K562 (cell line): ENCODE measurements at regions not wholly inside any gene's neighbourhood (a gene's known extent, or its start where the extent isn't known, plus 50 kb on each side); places are given as distances from the start of the nearest gene placed in this dataset.

Experiments used
- CTCF ChIP-seq, 3 experiments: IDR thresholded peaks in 2 of 3; conservative IDR thresholded peaks in 1 of 3; 2 replicates each; pipeline ENCODE4 v1.5.1; 2011 to 2012; ENCODE audit warnings: low read length in 3 of 3, mild to moderate bottlenecking in 3 of 3, control low read depth in 2 of 3, improper control_type of control experiment in 1 of 3, inconsistent platforms in 1 of 3, low read depth in 1 of 3, mixed read lengths in 1 of 3, moderate library complexity in 1 of 3; ENCODE audit not compliant: insufficient read depth in 2 of 3
- EP400 ChIP-seq: fragments of 450-650 bp; IDR thresholded peaks from 2 replicates; pipeline ENCODE4 v1.6.1; 2017; ENCODE audit warnings: antibody characterized with exemption, mild to moderate bottlenecking, moderate library complexity
- GTF2E2 ChIP-seq: fragments of 200-800 bp; sonication (Bioruptor generic); IDR thresholded peaks from 2 replicates; pipeline ENCODE4 v1.6.1; 2016; ENCODE audit warnings: missing genetic modification characterization, missing compliant biosample characterization
- HBP1 ChIP-seq: fragments of 450-650 bp; formaldehyde crosslinking; IDR thresholded peaks from 2 replicates; pipeline ENCODE4 v1.4.0; 2022; ENCODE audit warnings: missing genetic modification characterization
- HDAC3 ChIP-seq: fragments of 450-650 bp; IDR thresholded peaks from 2 replicates; pipeline ENCODE4 v1.6.1; 2018; ENCODE audit warnings: borderline replicate concordance, mild to moderate bottlenecking, moderate library complexity; ENCODE audit not compliant: partially characterized antibody
- KLF1 ChIP-seq: fragments of 450-650 bp; IDR thresholded peaks from 2 replicates; pipeline ENCODE4 v1.6.1; 2016; ENCODE audit warnings: missing genetic modification characterization, missing compliant biosample characterization
- POLR2AphosphoS5 ChIP-seq: IDR thresholded peaks from 2 replicates; pipeline ENCODE4 v1.6.1; 2011; ENCODE audit warnings: mild to moderate bottlenecking, low read depth, low read length, moderate library complexity; ENCODE audit not compliant: control insufficient read depth, insufficient read depth
- POLR2G ChIP-seq: fragments of 200-400 bp; formaldehyde crosslinking; IDR thresholded peaks from 2 replicates; pipeline ENCODE4 v1.6.1; 2017; ENCODE audit warnings: low read depth, mild to moderate bottlenecking, antibody characterized with exemption, low read length, moderate library complexity
- TFAM ChIP-seq: fragments of 250-450 bp; sonication (Bioruptor Pico); conservative IDR thresholded peaks from 2 replicates; pipeline ENCODE4 v1.5.0; 2021; ENCODE audit warnings: mild to moderate bottlenecking, moderate library complexity
- TRIM25 ChIP-seq: fragments of 450-650 bp; IDR thresholded peaks from 2 replicates; pipeline ENCODE4 v1.7.0; 2016; ENCODE audit warnings: borderline replicate concordance
- TSHZ1 ChIP-seq: fragments of 250-450 bp; sonication (Bioruptor Pico); IDR thresholded peaks from 2 replicates; pipeline ENCODE4 v1.4.0; 2020; ENCODE audit warnings: mild to moderate bottlenecking, moderate library complexity
- YY1 ChIP-seq, 3 experiments: IDR thresholded peaks; 2 replicates each; pipeline ENCODE4 v1.6.1; 2011; ENCODE audit warnings: low read length in 2 of 3, mild to moderate bottlenecking in 2 of 3, moderate library complexity in 2 of 3, borderline replicate concordance in 1 of 3, control low read depth in 1 of 3, low read depth in 1 of 3; ENCODE audit not compliant: insufficient read depth in 3 of 3, insufficient replicate concordance in 2 of 3, control insufficient read depth in 1 of 3, insufficient read length in 1 of 3; ENCODE audit errors: extremely low read depth in 1 of 3
- ZNF212 ChIP-seq: fragments of 450-650 bp; formaldehyde crosslinking; IDR thresholded peaks from 2 replicates; pipeline ENCODE4 v1.4.0; 2020; ENCODE audit warnings: mild to moderate bottlenecking
- ZNF449 ChIP-seq: fragments of 250-450 bp; sonication (Bioruptor Pico); IDR thresholded peaks from 2 replicates; pipeline ENCODE4 v1.8.0; 2022; ENCODE audit warnings: moderate library complexity, mild to moderate bottlenecking, inconsistent platforms

- TF ChIP-seq CTCF (IDR thresholded peaks at IDR 0.05 in 2 of 3, conservative IDR thresholded peaks at IDR 0.05 in 1 of 3; ENCODE audit: insufficient read depth in 2 of 3, low read depth in 1 of 3, low read length in 3 of 3) (0 out of 6 replicates have a peak, but pooled peaks of 1 of the 3 experiments have one; percentile 5), ZNF212 (CRISPR knock-in tag) (no peak), ZNF449 (CRISPR knock-in tag) (no peak), POLR2AphosphoS5 (no peak; the same call in 1 of the 2 replicates), GTF2E2 (tag) (0 out of 2 replicates have a peak, but pooled peaks have one; percentile 34), POLR2G (no peak), TSHZ1 (CRISPR knock-in tag) (0 out of 2 replicates have a peak, but pooled peaks have one; percentile 29), EP400 (peak; percentile 78), TFAM (CRISPR knock-in tag) (no peak), YY1 (IDR thresholded peaks at IDR 0.05; ENCODE audit: borderline replicate concordance in 1 of 3, control insufficient read depth in 1 of 3, extremely low read depth in 1 of 3, insufficient read depth in 3 of 3, insufficient read length in 1 of 3, insufficient replicate concordance in 2 of 3, low read depth in 1 of 3, low read length in 2 of 3) (peak in 1 of 3 experiments; percentile 29), TRIM25 (no peak), HBP1 (0 out of 2 replicates have a peak, but pooled peaks have one; percentile 59), HDAC3 (peak; percentile 72), KLF1 (tag) (peak; percentile 35; the same call in 1 of the 2 replicates)
These were observed 143.5 kb upstream of the NCK2 start (continued) for GRCh38 chr2:105600949-105601794.
